CD8-positive, alpha-beta memory T cell (primary cell): ENCODE measurements at regions not wholly inside any gene's neighbourhood (a gene's known extent, or its start where the extent isn't known, plus 50 kb on each side); places are given as distances from the start of the nearest gene placed in this dataset.

Experiments used
- CTCF ChIA-PET: fragments of 350-600 bp; sonication (Branson Sonifier 250); formaldehyde crosslinking; loops from one replicate; lab custom pipeline; 2021; ENCODE audit warnings: antibody characterized with exemption; lab: Charles Lee
- POLR2A ChIA-PET: fragments of 350-600 bp; sonication (Branson Sonifier 250); formaldehyde crosslinking; loops from one replicate; lab custom pipeline; 2021; ENCODE audit warnings: antibody characterized with exemption; lab: Charles Lee
- DNase-seq, 5 donors: peaks; one replicate each; pipeline versions ENCODE4 v3.0.0 to v3.0.0-alpha.2; 2020 to 2022; ENCODE audit warnings: mixed read lengths in 1 of 5
- H3K27ac ChIP-seq: one replicate; pipeline ENCODE4 v1.7.0; 2013; ENCODE audit warnings: low read depth, mild to moderate bottlenecking, low read length, moderate library complexity
- H3K27me3 ChIP-seq: 2 replicates; pipeline ENCODE4 v1.7.0; 2013; ENCODE audit warnings: low read length, mild to moderate bottlenecking; ENCODE audit not compliant: insufficient read depth, poor library complexity, severe bottlenecking
- H3K36me3 ChIP-seq: 2 replicates; pipeline ENCODE4 v1.7.0; 2013; ENCODE audit warnings: mild to moderate bottlenecking, low read length, moderate library complexity; ENCODE audit not compliant: insufficient read depth
- H3K4me1 ChIP-seq: 2 replicates; pipeline ENCODE4 v1.7.0; 2013; ENCODE audit warnings: mild to moderate bottlenecking, low read length, moderate library complexity; ENCODE audit not compliant: insufficient read depth
- H3K4me3 ChIP-seq: 2 replicates; pipeline ENCODE4 v1.7.0; 2013; ENCODE audit warnings: mild to moderate bottlenecking, low read length
- H3K9me3 ChIP-seq: 2 replicates; pipeline ENCODE4 v1.7.0; 2013; ENCODE audit warnings: mild to moderate bottlenecking, low read length
- H3K27ac Mint-ChIP-seq, 8 donors: one replicate each; pipeline ENCODE4 v1.8.0; 2020 to 2021; ENCODE audit warnings: mixed read lengths in 8 of 8, mild to moderate bottlenecking in 6 of 8, inconsistent platforms in 3 of 8, moderate library complexity in 3 of 8
- H3K27me3 Mint-ChIP-seq, 2 donors: one replicate each; pipeline ENCODE4 v1.8.0; 2020 to 2021; ENCODE audit warnings: mixed read lengths in 2 of 2, mild to moderate bottlenecking in 1 of 2, moderate library complexity in 1 of 2
- H3K36me3 Mint-ChIP-seq, 3 donors: one replicate each; pipeline ENCODE4 v1.8.0; 2020 to 2021; ENCODE audit warnings: mixed read lengths in 3 of 3, inconsistent platforms in 1 of 3, mild to moderate bottlenecking in 1 of 3
- H3K4me1 Mint-ChIP-seq, 3 donors: one replicate each; pipeline ENCODE4 v1.8.0; 2020 to 2021; ENCODE audit warnings: mixed read lengths in 3 of 3, inconsistent platforms in 1 of 3, mild to moderate bottlenecking in 1 of 3
- H3K4me3 Mint-ChIP-seq, 7 donors: one replicate each; pipeline ENCODE4 v1.8.0; 2020 to 2021; ENCODE audit warnings: mixed read lengths in 7 of 7, mild to moderate bottlenecking in 6 of 7, moderate library complexity in 4 of 7, inconsistent platforms in 2 of 7
- H3K9me3 Mint-ChIP-seq, 5 donors: one replicate each; pipeline ENCODE4 v1.8.0; 2020 to 2022; ENCODE audit warnings: mixed read lengths in 5 of 5, mild to moderate bottlenecking in 3 of 5, moderate library complexity in 2 of 5, inconsistent platforms in 1 of 5

DNA sequence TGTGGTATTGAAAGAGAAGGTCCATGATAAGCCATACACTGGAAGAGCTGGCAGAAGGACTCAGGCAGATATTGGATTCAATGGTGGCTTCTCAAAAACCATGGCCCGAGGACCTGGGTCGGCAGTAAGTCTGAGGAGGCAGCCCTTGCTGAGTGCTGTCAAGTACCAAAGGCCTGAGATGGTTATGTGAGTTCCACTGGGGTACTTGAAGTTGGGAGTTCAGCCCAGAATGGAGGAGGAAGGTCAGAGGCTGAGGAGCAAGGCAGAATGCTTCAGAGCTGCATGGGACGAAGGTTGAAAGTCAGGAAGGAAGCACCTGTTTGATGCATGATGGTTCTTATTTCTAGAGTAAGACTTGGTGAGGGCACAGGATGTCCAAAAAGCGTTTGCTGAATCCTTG is 194.9 kb downstream of the DIRAS2 start:
- H3K4me3 Mint-ChIP-seq = no peak overlapping the region
- H3K27ac Mint-ChIP-seq = no peak overlapping the region
- ChIA-PET CTCF (no interaction called here), POLR2A (no interaction called here)
- H3K36me3 Mint-ChIP-seq = no peaks in the 10 kb centered on the region
- H3K4me1 ChIP-seq = no peaks in the 10 kb centered on the region
- H3K36me3 ChIP-seq = no peaks in the 10 kb centered on the region
- no peak for DNase-seq
- H3K27me3 Mint-ChIP-seq = peaks cover 3 to 9% of the 10 kb centered on the region in 2 donors
- no peaks in the 10 kb centered on the region for H3K9me3 ChIP-seq
- H3K27me3 ChIP-seq = peaks cover 3% of the 10 kb centered on the region
- no peaks in the 10 kb centered on the region for H3K4me1 Mint-ChIP-seq
- no peak overlapping the region for H3K4me3 ChIP-seq
- H3K27ac ChIP-seq = no peak overlapping the region
- H3K9me3 Mint-ChIP-seq = peaks cover 0 to 2% (median 0%) of the 10 kb centered on the region in 5 donors

DNA sequence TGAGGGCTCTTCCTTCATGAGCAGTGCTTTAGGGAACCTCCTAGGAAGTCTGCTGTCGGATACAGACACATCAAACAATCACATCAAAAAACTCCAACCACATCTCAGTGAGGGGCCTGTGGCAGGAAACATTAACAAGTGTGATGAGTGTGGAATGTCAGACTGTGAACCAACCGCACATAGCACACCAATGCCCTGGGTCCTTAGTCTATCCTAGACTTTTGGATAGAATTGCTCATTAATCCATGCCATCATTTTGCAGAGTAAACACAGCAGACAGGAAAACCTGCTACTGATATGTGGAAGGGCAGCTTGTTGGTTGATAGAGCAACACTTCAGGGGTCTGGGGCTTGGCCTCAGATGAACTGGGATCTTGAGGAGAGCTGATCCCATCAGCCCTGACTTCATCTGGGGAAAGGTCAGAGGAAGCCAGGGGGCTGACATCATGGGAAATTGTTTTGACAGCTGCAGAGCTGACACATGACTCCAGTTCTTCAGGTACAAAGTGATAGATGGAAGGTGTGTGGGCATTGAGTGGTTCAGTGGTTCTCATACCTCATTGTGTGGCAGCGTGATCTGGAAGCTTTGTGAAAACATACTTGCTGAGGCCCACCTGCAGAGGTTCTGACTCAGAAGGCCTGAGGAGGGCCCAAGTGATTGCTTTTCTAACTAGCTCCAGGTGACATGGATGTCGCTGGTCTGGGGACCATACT is 193.3 kb downstream of the DIRAS2 start:
- Histone ChIP-seq H3K9me3 (no peaks in the 10 kb centered on the region), H3K27me3 (peaks cover 3% of the 10 kb centered on the region), H3K4me3 (no peak overlapping the region), H3K4me1 (no peaks in the 10 kb centered on the region), H3K36me3 (no peaks in the 10 kb centered on the region), H3K27ac (no peak overlapping the region)
- CTCF ChIA-PET = no interaction called here
- H3K4me3 Mint-ChIP-seq = no peak overlapping the region
- peaks cover 0 to 2% (median 0%) of the 10 kb centered on the region in 5 donors for H3K9me3 Mint-ChIP-seq
- no peaks in the 10 kb centered on the region for H3K36me3 Mint-ChIP-seq
- no peak for DNase-seq
- H3K4me1 Mint-ChIP-seq = no peaks in the 10 kb centered on the region
- H3K27ac Mint-ChIP-seq = no peak overlapping the region
- POLR2A ChIA-PET = no interaction called here
- H3K27me3 Mint-ChIP-seq = peaks cover 2 to 7% of the 10 kb centered on the region in 2 donors

DNA sequence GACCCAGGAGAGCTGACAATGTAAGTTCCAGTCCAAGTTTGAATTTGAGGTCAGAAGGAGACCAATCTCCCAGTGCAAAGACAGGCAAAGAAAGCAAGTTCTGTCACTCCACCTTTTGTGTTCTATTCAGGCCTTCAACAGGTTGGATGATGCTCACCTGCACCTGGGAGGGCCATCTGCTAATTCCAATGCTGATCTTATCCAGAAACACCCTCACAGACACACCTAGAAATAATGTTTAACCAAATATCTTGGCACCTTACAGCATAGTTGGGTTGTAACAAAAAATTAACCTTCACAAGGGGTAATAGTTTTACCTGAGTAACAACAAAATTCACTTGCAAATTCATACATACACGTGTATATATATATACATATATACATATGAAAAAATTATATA is 190.8 kb downstream of the DIRAS2 start:
- H3K27ac ChIP-seq = no peak overlapping the region
- no peaks in the 10 kb centered on the region for H3K9me3 ChIP-seq
- DNase-seq = no peak
- ChIA-PET CTCF (no interaction called here), POLR2A (no interaction called here)
- H3K27me3 ChIP-seq = peaks cover 3% of the 10 kb centered on the region
- H3K36me3 Mint-ChIP-seq = no peaks in the 10 kb centered on the region
- H3K4me1 Mint-ChIP-seq = no peaks in the 10 kb centered on the region
- peaks cover 2 to 5% of the 10 kb centered on the region in 2 donors for H3K27me3 Mint-ChIP-seq
- H3K4me3 ChIP-seq = no peak overlapping the region
- no peaks in the 10 kb centered on the region for H3K36me3 ChIP-seq
- peaks cover 0 to 5% (median 0%) of the 10 kb centered on the region in 5 donors for H3K9me3 Mint-ChIP-seq
- no peak overlapping the region for H3K27ac Mint-ChIP-seq
- no peaks in the 10 kb centered on the region for H3K4me1 ChIP-seq
- H3K4me3 Mint-ChIP-seq = no peak overlapping the region

DNA sequence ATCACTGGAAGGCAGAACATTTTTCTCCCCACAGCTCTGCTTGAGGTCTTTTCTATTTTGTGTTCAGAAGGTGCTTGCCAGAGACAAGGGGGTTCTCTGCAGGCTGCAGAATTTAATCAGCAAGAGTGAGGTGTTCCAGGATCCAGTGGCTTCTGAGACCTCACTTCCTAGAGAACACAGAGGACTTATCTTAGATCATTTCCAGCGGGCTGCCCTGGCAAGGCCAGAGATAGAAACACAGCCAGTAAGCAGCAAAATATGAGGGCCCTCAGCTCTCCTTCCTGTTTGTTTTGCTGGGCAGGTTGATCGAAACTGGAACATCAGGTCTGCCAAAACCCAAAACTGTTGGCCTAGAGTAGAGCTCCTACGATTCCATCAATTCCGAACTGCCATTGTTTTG is 187.3 kb downstream of the DIRAS2 start:
- H3K4me3 Mint-ChIP-seq = no peak overlapping the region
- H3K27ac Mint-ChIP-seq = no peak overlapping the region
- no peaks in the 10 kb centered on the region for H3K4me1 ChIP-seq
- H3K36me3 ChIP-seq = no peaks in the 10 kb centered on the region
- ChIA-PET POLR2A (no interaction called here), CTCF (no interaction called here)
- no peaks in the 10 kb centered on the region for H3K9me3 ChIP-seq
- H3K27ac ChIP-seq = no peak overlapping the region
- H3K4me1 Mint-ChIP-seq = no peaks in the 10 kb centered on the region
- H3K27me3 ChIP-seq = no peaks in the 10 kb centered on the region
- H3K36me3 Mint-ChIP-seq = no peaks in the 10 kb centered on the region
- peaks cover 0 to 5% (median 0%) of the 10 kb centered on the region in 5 donors for H3K9me3 Mint-ChIP-seq
- no peak overlapping the region for H3K4me3 ChIP-seq
- DNase-seq = no peak
- H3K27me3 Mint-ChIP-seq = peaks cover 2 to 12% of the 10 kb centered on the region in 2 donors

DNA sequence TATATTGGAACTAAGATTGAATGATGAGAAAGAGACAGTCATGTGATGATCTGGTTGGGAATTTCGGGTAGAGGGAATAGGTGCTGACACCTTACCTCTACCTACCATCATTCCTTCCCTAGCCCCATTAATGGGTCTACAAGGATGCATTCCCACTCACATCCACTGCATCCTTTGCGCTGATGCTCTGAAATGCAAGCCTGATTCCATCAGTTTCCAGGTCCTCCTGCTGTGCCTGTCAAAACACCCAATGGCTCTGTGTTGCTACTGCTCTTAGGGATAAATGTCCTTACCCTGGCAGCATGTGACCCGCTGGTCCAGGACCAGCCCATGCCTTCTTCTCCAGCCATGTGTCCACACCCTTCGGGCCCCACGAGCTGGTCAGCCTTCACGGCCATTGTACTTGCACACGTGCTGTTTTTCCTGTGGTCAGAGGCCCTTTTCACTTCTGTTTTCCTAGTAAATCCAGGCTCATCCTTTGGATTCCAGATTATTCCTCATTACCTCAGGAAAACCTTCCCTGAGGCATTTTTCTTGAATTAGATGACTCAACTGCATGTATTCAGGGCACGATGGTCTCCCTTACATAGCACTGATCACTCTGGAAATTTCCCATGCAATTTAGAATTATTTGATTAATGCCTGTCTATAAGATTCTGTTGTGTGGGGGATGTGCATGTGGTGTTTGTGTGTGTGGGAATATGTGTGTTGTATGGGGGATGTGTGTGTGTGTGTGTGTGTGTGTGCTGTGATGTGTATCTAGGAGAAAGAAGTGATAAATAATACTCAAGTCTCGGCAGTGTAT is 185.0 kb downstream of the DIRAS2 start:
- no peaks in the 10 kb centered on the region for H3K4me1 ChIP-seq
- no peak for DNase-seq
- H3K9me3 ChIP-seq = no peaks in the 10 kb centered on the region
- no peak overlapping the region for H3K4me3 Mint-ChIP-seq
- no peaks in the 10 kb centered on the region for H3K27me3 ChIP-seq
- no peak overlapping the region for H3K27ac ChIP-seq
- ChIA-PET CTCF (no interaction called here), POLR2A (no interaction called here)
- no peak overlapping the region for H3K4me3 ChIP-seq
- H3K36me3 Mint-ChIP-seq = no peaks in the 10 kb centered on the region
- H3K27me3 Mint-ChIP-seq = peaks cover 2 to 12% of the 10 kb centered on the region in 2 donors
- H3K36me3 ChIP-seq = no peaks in the 10 kb centered on the region
- no peaks in the 10 kb centered on the region for H3K4me1 Mint-ChIP-seq
- H3K9me3 Mint-ChIP-seq = peaks cover 0 to 5% (median 0%) of the 10 kb centered on the region in 5 donors
- H3K27ac Mint-ChIP-seq = no peak overlapping the region

DNA sequence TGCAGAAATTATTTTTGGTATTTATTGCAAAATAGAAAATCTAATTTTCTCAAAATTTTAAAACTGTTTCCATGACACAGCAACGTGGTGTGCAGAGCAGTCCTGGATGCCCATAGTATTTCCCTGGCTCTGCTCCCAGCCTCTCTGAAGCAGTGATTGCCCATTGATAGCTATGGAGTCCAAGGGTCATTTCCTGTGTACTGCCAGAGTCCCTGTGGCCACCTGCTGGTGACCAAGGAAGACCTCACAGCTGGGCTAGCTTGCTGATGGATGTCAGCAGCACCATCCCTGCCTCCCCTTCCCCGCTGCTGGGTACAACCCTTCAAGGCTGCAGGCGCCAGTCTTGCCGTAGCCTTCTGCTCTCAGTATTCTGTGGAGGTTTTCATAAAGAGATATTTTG is 184.1 kb downstream of the DIRAS2 start:
- Mint-ChIP-seq H3K27me3 (peaks cover 2 to 12% of the 10 kb centered on the region in 2 donors), H3K27ac (no peak overlapping the region), H3K4me1 (no peaks in the 10 kb centered on the region), H3K4me3 (no peak overlapping the region), H3K36me3 (no peaks in the 10 kb centered on the region), H3K9me3 (peaks cover 0 to 5% (median 0%) of the 10 kb centered on the region in 5 donors)
- ChIA-PET CTCF (no interaction called here), POLR2A (no interaction called here)
- no peaks in the 10 kb centered on the region for H3K36me3 ChIP-seq
- H3K9me3 ChIP-seq = no peaks in the 10 kb centered on the region
- H3K4me3 ChIP-seq = no peak overlapping the region
- no peak for DNase-seq
- H3K27ac ChIP-seq = no peak overlapping the region
- no peaks in the 10 kb centered on the region for H3K4me1 ChIP-seq
- H3K27me3 ChIP-seq = no peaks in the 10 kb centered on the region

DNA sequence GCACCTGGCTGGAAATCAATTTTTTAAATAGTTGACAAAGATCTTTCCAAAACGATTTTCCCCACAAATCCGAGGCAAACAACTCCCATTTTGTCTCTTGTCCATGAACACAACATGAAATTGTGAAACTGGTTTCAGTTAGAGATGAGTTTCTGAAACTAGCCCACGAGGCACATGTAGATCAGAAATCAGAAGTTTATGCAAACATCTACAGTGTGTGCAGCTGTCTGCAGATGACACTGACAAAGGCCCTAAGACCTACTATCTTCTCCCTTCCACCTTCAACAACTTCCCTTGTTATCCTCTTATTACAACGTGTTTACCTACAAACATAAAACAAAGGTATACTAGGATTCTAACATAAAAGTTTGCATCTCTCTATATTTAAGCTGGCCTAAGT is 183.3 kb downstream of the DIRAS2 start:
- POLR2A ChIA-PET = no interaction called here
- H3K4me3 ChIP-seq = no peak overlapping the region

DNA sequence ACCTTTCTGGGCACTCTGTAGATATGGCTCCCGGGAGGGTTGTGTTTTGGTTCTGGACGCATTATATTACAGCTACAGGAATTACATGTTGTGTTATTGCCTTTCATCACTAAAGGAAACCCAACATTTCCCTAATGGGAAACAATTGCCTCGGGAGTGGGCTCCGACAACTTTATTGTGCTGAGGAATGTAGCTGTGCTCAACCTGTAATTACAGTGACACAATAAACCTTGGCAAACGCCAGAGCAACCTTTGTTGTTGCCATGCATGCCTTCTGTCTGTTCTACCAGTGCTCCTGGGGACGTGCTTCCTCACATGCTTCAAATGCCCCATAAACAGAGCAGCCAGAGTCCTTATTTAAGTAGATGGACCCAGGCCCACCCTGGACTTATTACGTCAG is 182.4 kb downstream of the DIRAS2 start:
- H3K4me3 Mint-ChIP-seq = no peak overlapping the region
- H3K9me3 Mint-ChIP-seq = peaks cover 0 to 3% (median 0%) of the 10 kb centered on the region in 5 donors
- Histone ChIP-seq H3K36me3 (no peaks in the 10 kb centered on the region), H3K27ac (no peak overlapping the region), H3K4me3 (no peak overlapping the region), H3K4me1 (no peaks in the 10 kb centered on the region), H3K27me3 (no peaks in the 10 kb centered on the region), H3K9me3 (no peaks in the 10 kb centered on the region)
- H3K4me1 Mint-ChIP-seq = no peaks in the 10 kb centered on the region
- peaks cover 2 to 12% of the 10 kb centered on the region in 2 donors for H3K27me3 Mint-ChIP-seq
- ChIA-PET CTCF (no interaction called here), POLR2A (no interaction called here)
- DNase-seq = no peak
- H3K36me3 Mint-ChIP-seq = no peaks in the 10 kb centered on the region
- no peak overlapping the region for H3K27ac Mint-ChIP-seq

More for the DNA sequence above, 183.3 kb downstream of the DIRAS2 start:
- Mint-ChIP-seq H3K4me1 (no peaks in the 10 kb centered on the region), H3K4me3 (no peak overlapping the region), H3K27ac (no peak overlapping the region), H3K27me3 (peaks cover 2 to 12% of the 10 kb centered on the region in 2 donors), H3K36me3 (no peaks in the 10 kb centered on the region), H3K9me3 (peaks cover 0 to 3% (median 0%) of the 10 kb centered on the region in 5 donors)
- no peak for DNase-seq
- H3K36me3 ChIP-seq = no peaks in the 10 kb centered on the region
- CTCF ChIA-PET = no interaction called here
- H3K27ac ChIP-seq = no peak overlapping the region
- H3K9me3 ChIP-seq = no peaks in the 10 kb centered on the region
- no peaks in the 10 kb centered on the region for H3K27me3 ChIP-seq
- no peaks in the 10 kb centered on the region for H3K4me1 ChIP-seq
